ENCODE measurements at regions not wholly inside any gene's neighbourhood (a gene's known extent, or its start where the extent isn't known, plus 50 kb on each side); places are given as distances from the start of the nearest gene placed in this dataset.

- TF ChIP-seq CTCF (conservative IDR thresholded peaks at IDR 0.05; ENCODE audit: low read depth in 2 of 2) = no peak
- no peak for TF ChIP-seq POLR2AphosphoS5 (IDR thresholded peaks at IDR 0.05; ENCODE audit: low read depth)
Measured at GRCh38 chr2:117738991-117739839, 75.3 kb upstream of the DDX18 start.
